H1 (cell line): ENCODE measurements at regions not wholly inside any gene's neighbourhood (a gene's known extent, or its start where the extent isn't known, plus 50 kb on each side); places are given as distances from the start of the nearest gene placed in this dataset.
A peak's percentile ranks its signal among the peaks of the same experiment; 100 is the strongest.

Experiments
- CTCF ChIA-PET: fragments of 300-600 bp; sonication (Branson Sonifier 250); formaldehyde crosslinking; loops from one replicate; lab custom pipeline; 2021; ENCODE audit not compliant: partially characterized antibody; lab: Charles Lee
- POLR2A ChIA-PET: fragments of 300-600 bp; sonication (Branson Sonifier 250); formaldehyde crosslinking; loops from one replicate; lab custom pipeline; 2021; ENCODE audit warnings: inconsistent platforms; ENCODE audit not compliant: partially characterized antibody; lab: Charles Lee
- DNase-seq, 2 experiments: peaks; one replicate each; pipeline versions ENCODE4 v3.0.0 to v3.0.0-alpha.2; 2010 to 2022; ENCODE audit warnings: low spot score in 2 of 2, low read depth in 1 of 2, mixed read lengths in 1 of 2
- FAIRE-seq: peaks from 2 replicates; lab custom pipeline; 2011; peaks lifted over from hg19 to GRCh38; lab: Jason Lieb, UNC
- H2AFZ ChIP-seq: 2 replicates; pipeline ENCODE4 v1.8.1; 2012; ENCODE audit warnings: low read length, inconsistent platforms
- H2AK5ac ChIP-seq: 2 replicates; pipeline ENCODE4 v1.6.1; 2013; ENCODE audit warnings: low read depth, low read length
- H2BK120ac ChIP-seq: replicated peaks from 2 replicates; pipeline ENCODE3; 2013; ENCODE audit warnings: low read depth, low read length, inconsistent platforms
- H2BK12ac ChIP-seq: 2 replicates; pipeline ENCODE4 v1.6.1; 2013; ENCODE audit warnings: low read depth, low read length
- H2BK15ac ChIP-seq: 2 replicates; pipeline ENCODE4 v1.6.1; 2013; ENCODE audit warnings: low read length
- H2BK20ac ChIP-seq: 2 replicates; pipeline ENCODE4 v1.6.1; 2013; ENCODE audit warnings: low read length
- H2BK5ac ChIP-seq: 2 replicates; pipeline ENCODE4 v1.6.1; 2013; ENCODE audit warnings: low read depth, low read length
- H3K14ac ChIP-seq: 2 replicates; pipeline ENCODE4 v1.6.1; 2013; ENCODE audit warnings: inconsistent platforms; ENCODE audit not compliant: insufficient read length
- H3K18ac ChIP-seq: 2 replicates; pipeline ENCODE4 v1.6.1; 2013; ENCODE audit warnings: low read length; ENCODE audit errors: extremely low read depth
- H3K23ac ChIP-seq: 2 replicates; pipeline ENCODE4 v1.6.1; 2013; ENCODE audit warnings: inconsistent platforms; ENCODE audit not compliant: insufficient read length
- H3K23me2 ChIP-seq: 2 replicates; pipeline ENCODE4 v1.6.1; 2013; ENCODE audit warnings: low read depth, low read length
- H3K27ac ChIP-seq: 2 replicates; pipeline ENCODE4 v1.6.1; 2011; ENCODE audit warnings: low read depth, low read length, inconsistent platforms
- H3K27me3 ChIP-seq, 4 experiments: replicated peaks in 1 of 4; 1 replicate in 1 of 4; 2 replicates in 3 of 4; pipeline versions ENCODE4 v1.6.1 to v1.8.1; 2011 to 2013; ENCODE audit warnings: low read length in 3 of 4, mild to moderate bottlenecking in 3 of 4, inconsistent platforms in 2 of 4, mixed read lengths in 2 of 4, moderate library complexity in 1 of 4; ENCODE audit not compliant: control insufficient read depth in 3 of 4, insufficient read depth in 3 of 4; ENCODE audit errors: extremely low read depth in 1 of 4
- H3K36me3 ChIP-seq, 4 experiments: 2 replicates each; pipeline versions ENCODE4 v1.6.1 to v1.8.1; 2011 to 2013; ENCODE audit warnings: mild to moderate bottlenecking in 4 of 4, low read length in 3 of 4, moderate library complexity in 2 of 4, control low read depth in 1 of 4, inconsistent platforms in 1 of 4; ENCODE audit not compliant: insufficient read depth in 4 of 4, control insufficient read depth in 2 of 4
- H3K4ac ChIP-seq: replicated peaks from 2 replicates; pipeline ENCODE3; 2013; ENCODE audit warnings: low read length, low read depth, mixed read lengths, inconsistent platforms; ENCODE audit not compliant: insufficient read length
- H3K4me1 ChIP-seq, 4 experiments: replicated peaks in 1 of 4; 1 replicate in 1 of 4; 2 replicates in 3 of 4; pipeline versions ENCODE4 v1.6.1 to v1.8.1; 2011 to 2013; ENCODE audit warnings: low read length in 3 of 4, inconsistent platforms in 2 of 4, mixed read lengths in 1 of 4; ENCODE audit not compliant: insufficient read depth in 4 of 4, control insufficient read depth in 3 of 4
- H3K4me2 ChIP-seq, 2 experiments: 2 replicates each; pipeline versions ENCODE4 v1.6.1 to v1.8.1; 2011 to 2013; ENCODE audit warnings: low read depth in 2 of 2, low read length in 2 of 2, control low read depth in 1 of 2, inconsistent platforms in 1 of 2, mild to moderate bottlenecking in 1 of 2; ENCODE audit not compliant: insufficient read depth in 1 of 2
- H3K4me3 ChIP-seq, 4 experiments: fragments of 200-600, 300-600 bp in 1 of 4; sonication (generic), shearing (Covaris generic), sonication (Bioruptor Twin) in 1 of 4; 2 replicates each; pipeline versions ENCODE4 v1.5.1 to v1.8.1; 2011 to 2016; ENCODE audit warnings: low read length in 4 of 4, low read depth in 3 of 4, control low read depth in 2 of 4, inconsistent platforms in 2 of 4, mild to moderate bottlenecking in 2 of 4, mixed read lengths in 1 of 4, moderate library complexity in 1 of 4; ENCODE audit not compliant: insufficient read depth in 2 of 4; ENCODE audit errors: extremely low read depth in 1 of 4
- H3K56ac ChIP-seq: replicated peaks from 2 replicates; pipeline ENCODE3; 2013; ENCODE audit warnings: low read depth, mild to moderate bottlenecking, mixed read lengths, low read length, inconsistent platforms; ENCODE audit not compliant: insufficient read length
- H3K79me1 ChIP-seq: 2 replicates; pipeline ENCODE4 v1.6.1; 2013; ENCODE audit warnings: low read depth, low read length, control low read depth
- H3K79me2 ChIP-seq, 2 experiments: 2 replicates each; pipeline versions ENCODE4 v1.6.1 to v1.8.1; 2012 to 2013; ENCODE audit warnings: low read length in 2 of 2, mild to moderate bottlenecking in 2 of 2, inconsistent platforms in 1 of 2; ENCODE audit not compliant: insufficient read depth in 2 of 2, control insufficient read depth in 1 of 2
- H3K9ac ChIP-seq, 4 experiments: replicated peaks in 1 of 4; 1 replicate in 1 of 4; 2 replicates in 3 of 4; pipeline versions ENCODE4 v1.6.1 to v1.8.1; 2011 to 2013; ENCODE audit warnings: low read depth in 3 of 4, low read length in 3 of 4, control low read depth in 2 of 4, mild to moderate bottlenecking in 2 of 4, moderate library complexity in 2 of 4, inconsistent platforms in 1 of 4; ENCODE audit errors: extremely low read depth in 1 of 4
- H3K9me3 ChIP-seq, 2 experiments: 2 replicates each; pipeline versions ENCODE4 v1.6.1 to v1.8.1; 2012 to 2013; ENCODE audit warnings: mild to moderate bottlenecking in 2 of 2, moderate library complexity in 2 of 2, control low read depth in 1 of 2, inconsistent platforms in 1 of 2, low read depth in 1 of 2, low read length in 1 of 2, mixed read lengths in 1 of 2; ENCODE audit not compliant: insufficient read depth in 2 of 2
- H4K20me1 ChIP-seq, 2 experiments: replicated peaks in 1 of 2; 2 replicates each; pipeline versions ENCODE3 to v1.8.1; 2011 to 2013; ENCODE audit warnings: inconsistent platforms in 2 of 2, low read length in 2 of 2, mild to moderate bottlenecking in 1 of 2; ENCODE audit not compliant: insufficient read depth in 2 of 2, control insufficient read depth in 1 of 2
- H4K5ac ChIP-seq: 2 replicates; pipeline ENCODE4 v1.6.1; 2013; ENCODE audit warnings: low read length, low read depth, mixed read lengths, inconsistent platforms; ENCODE audit not compliant: insufficient read length
- H4K8ac ChIP-seq: 2 replicates; pipeline ENCODE4 v1.8.0; 2013; ENCODE audit warnings: mild to moderate bottlenecking, moderate library complexity, low read length, inconsistent platforms; ENCODE audit not compliant: insufficient read depth; ENCODE audit errors: extremely low read depth
- H4K91ac ChIP-seq: replicated peaks from 2 replicates; pipeline ENCODE3; 2013; ENCODE audit warnings: low read length, mixed read lengths, inconsistent platforms; ENCODE audit not compliant: insufficient read length
- CHD1 ChIP-seq: IDR thresholded peaks from 2 replicates; pipeline ENCODE4 v1.6.1; 2012; ENCODE audit warnings: low read depth, low read length, improper control_type of control experiment
- EGR1 ChIP-seq: IDR thresholded peaks from 2 replicates; pipeline ENCODE4 v1.6.1; 2011; ENCODE audit warnings: low read depth, low read length, borderline replicate concordance
- HDAC6 ChIP-seq: IDR thresholded peaks from one replicate; pipeline ENCODE4 v1.7.1; 2012; ENCODE audit warnings: low read depth, mild to moderate bottlenecking, inconsistent platforms, low read length, moderate library complexity
- JUN ChIP-seq: IDR thresholded peaks from 2 replicates; pipeline ENCODE4 v1.6.1; 2011; ENCODE audit warnings: low read depth, mild to moderate bottlenecking, improper control_type of control experiment, low read length
- MAFK ChIP-seq: IDR thresholded peaks from 2 replicates; pipeline ENCODE4 v1.6.1; 2012; ENCODE audit warnings: low read depth, mild to moderate bottlenecking, improper control_type of control experiment, low read length
- SP2 ChIP-seq: IDR thresholded peaks from 2 replicates; pipeline ENCODE4 v1.6.1; 2012; ENCODE audit warnings: mild to moderate bottlenecking, low read length, inconsistent platforms
- TEAD4 ChIP-seq: IDR thresholded peaks from 2 replicates; pipeline ENCODE4 v1.6.1; 2012; ENCODE audit warnings: low read depth, low read length, inconsistent platforms, mixed read lengths
- WGBS, 2 experiments: shearing (Covaris generic) in 1 of 2; methylation state at CpG; one replicate each; pipeline versions ENCODE4 v1.1.6 to v1.1.7; 2013 to 2015; ENCODE audit warnings: low lambda C conversion rate in 2 of 2, mixed read lengths in 2 of 2, inconsistent platforms in 1 of 2, low coverage in 1 of 2, missing lambda C conversion rate in 1 of 2; ENCODE audit not compliant: insufficient replicate concordance in 2 of 2, insufficient coverage in 1 of 2, insufficient read length in 1 of 2; ENCODE audit errors: extremely low coverage in 1 of 2, missing lambda C conversion rate in 1 of 2; 5-methylcytosine and 5-hydroxymethylcytosine counted together

DNA sequence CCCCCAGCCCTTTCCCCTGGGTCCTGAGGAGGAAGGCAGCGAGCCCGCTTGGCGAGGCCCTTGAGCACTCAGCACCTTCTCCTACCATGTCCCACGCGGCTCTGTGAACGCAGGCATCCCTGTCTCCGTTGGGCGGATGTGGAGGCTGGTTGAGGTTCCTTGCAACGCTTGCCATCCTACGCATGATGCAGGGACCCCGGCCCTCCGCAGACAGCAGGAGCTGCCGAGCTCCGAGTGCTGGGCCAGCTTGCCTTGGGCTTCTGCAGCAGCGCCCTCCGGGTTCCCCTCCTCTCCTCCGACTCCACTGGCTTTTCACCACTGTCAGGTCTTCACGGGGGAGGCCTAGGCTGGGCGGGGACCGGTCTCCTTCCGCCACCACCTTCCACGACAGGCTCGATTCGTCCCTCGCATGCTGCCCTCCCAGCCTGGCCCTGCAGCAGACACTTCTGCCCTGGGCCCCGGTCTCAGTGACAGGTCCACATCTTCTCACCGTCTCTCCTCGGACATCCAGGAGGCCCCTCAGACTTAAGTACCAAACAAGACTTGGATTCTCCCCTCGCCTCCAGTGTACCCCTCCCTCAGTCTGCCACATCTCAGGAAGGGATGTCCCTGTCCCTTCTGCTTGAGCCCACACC is 67.6 kb upstream of the HGFAC start:
- no peak overlapping the region for H2BK20ac ChIP-seq
- CTCF ChIA-PET = interaction anchor here (1.0 to 1.5 kb wide), 3 partner anchors 16 to 69 kb away, joined by 3 to 6 read pairs (median 3); no protein-coding TSS in a partner anchor
- H3K27me3 ChIP-seq = peaks cover 0 to 12% (median 10%) of the 10 kb centered on the region in 4 experiments; a peak in 3 of 7 replicates
- H3K4ac ChIP-seq = no peak overlapping the region
- 0 out of 2 replicates have a peak overlapping the region, but pooled peaks have one; percentile 17 for H2BK12ac ChIP-seq
- H3K23ac ChIP-seq = no peak overlapping the region
- H3K4me2 ChIP-seq = no peak overlapping the region
- no peaks in the 10 kb centered on the region; a peak in 1 of 8 replicates for H3K36me3 ChIP-seq
- no peak overlapping the region for H3K18ac ChIP-seq
- no peak overlapping the region for H2AFZ ChIP-seq
- peaks cover 4% of the 10 kb centered on the region for H3K79me1 ChIP-seq
- no peak overlapping the region for H3K27ac ChIP-seq
- H3K14ac ChIP-seq = no peak overlapping the region
- DNase-seq (no peak), FAIRE-seq (no peak)
- H2BK15ac ChIP-seq = no peak overlapping the region
- WGBS, 2 experiments = 96% methylated on average over 28 of the region's 29 CpGs; no CpG with 5 or more reads in 1 of the 2 experiments
- no peak overlapping the region for H3K9ac ChIP-seq
- no peak overlapping the region for H2BK120ac ChIP-seq
- TF ChIP-seq JUN (no peak), CHD1 (no peak), SP2 (no peak), MAFK (no peak), HDAC6 (no peak), EGR1 (no peak), TEAD4 (no peak)
- peaks cover 4% of the 10 kb centered on the region; the same call in 1 of the 2 replicates for H3K23me2 ChIP-seq
- H2BK5ac ChIP-seq = no peak overlapping the region
- H3K4me1 ChIP-seq = peaks cover 6 to 22% (median 15%) of the 10 kb centered on the region in 4 experiments
- no peak overlapping the region for H3K56ac ChIP-seq
- H3K4me3 ChIP-seq = no peak overlapping the region
- H3K9me3 ChIP-seq = no peaks in the 10 kb centered on the region
- H3K79me2 ChIP-seq = no peaks in the 10 kb centered on the region
- POLR2A ChIA-PET = interaction anchor here (1.0 to 1.7 kb wide), 3 partner anchors 9 to 122 kb away, joined by 3 to 6 read pairs (median 3); no protein-coding TSS in a partner anchor
- peaks cover 13 to 16% of the 10 kb centered on the region in 2 experiments for H4K20me1 ChIP-seq
- no peak overlapping the region for H2AK5ac ChIP-seq
- H4K91ac ChIP-seq = no peak overlapping the region
- no peak overlapping the region; the same call in 1 of the 2 replicates for H4K8ac ChIP-seq
- H4K5ac ChIP-seq = no peak overlapping the region
